GM12878 (cell line): ENCODE measurements at regions not wholly inside any gene's neighbourhood (a gene's known extent, or its start where the extent isn't known, plus 50 kb on each side); places are given as distances from the start of the nearest gene placed in this dataset.

Experiments used
- ATAC-seq: fragments of 200-7000 bp; cut with Tn5 transposase; 3 replicates; pipeline ENCODE4 v1.9.1; 2020; ENCODE audit warnings: mild to moderate bottlenecking, moderate library complexity
- BruUV-seq: library from RNA; stranded (reverse); fragments of 400-500 nt; replicated peaks from 2 replicates; lab custom pipeline; 2021; lab: Mats Ljungman, UMichigan
- CTCF ChIA-PET: fragments of 300-600 bp; sonication (Branson Sonifier 250); formaldehyde crosslinking; extraction: SDS; loops from one replicate; lab custom pipeline; 2021; ENCODE audit warnings: inconsistent platforms; lab: Yijun Ruan, JAX
- POLR2A ChIA-PET: fragments of 350-600 bp; formaldehyde crosslinking; extraction: SDS; loops from one replicate; lab custom pipeline; 2021; ENCODE audit warnings: inconsistent platforms; lab: Charles Lee
- RAD21 ChIA-PET: fragments of 300-600 bp; sonication (Branson Sonifier 250); formaldehyde crosslinking; loops from one replicate; lab custom pipeline; 2023; ENCODE audit warnings: antibody characterized with exemption; ENCODE audit not compliant: unreplicated experiment; lab: Charles Lee
- SMC1A ChIA-PET: fragments of 300-600 bp; sonication (Branson Sonifier 250); formaldehyde crosslinking; loops from one replicate; lab custom pipeline; 2023; ENCODE audit not compliant: unreplicated experiment, uncharacterized antibody; lab: Charles Lee
- DNase-seq: peaks from one replicate; pipeline ENCODE4 v3.0.0-alpha.2; 2011; ENCODE audit warnings: low read depth, low spot score
- FAIRE-seq: peaks from 3 replicates; lab custom pipeline; 2011; peaks lifted over from hg19 to GRCh38; lab: Jason Lieb, UNC
- H2AFZ ChIP-seq: 2 replicates; pipeline ENCODE4 v1.6.0; 2011; ENCODE audit warnings: low read depth, low read length, control low read depth; ENCODE audit not compliant: control insufficient read depth
- H3K27ac ChIP-seq: 2 replicates; pipeline ENCODE4 v1.5.1; 2011; ENCODE audit warnings: control low read depth; ENCODE audit not compliant: control insufficient read depth, insufficient read depth
- H3K27me3 ChIP-seq, 2 experiments: replicated peaks in 1 of 2; 2 replicates each; pipeline versions ENCODE4 v1.6.0 to v1.6.1; 2011; ENCODE audit warnings: low read length in 1 of 2; ENCODE audit not compliant: control insufficient read depth in 2 of 2, insufficient read depth in 2 of 2
- H3K36me3 ChIP-seq, 2 experiments: 2 replicates each; pipeline ENCODE4 v1.5.1; 2011; ENCODE audit warnings: low read length in 1 of 2; ENCODE audit not compliant: control insufficient read depth in 2 of 2, insufficient read depth in 2 of 2
- H3K4me1 ChIP-seq: 2 replicates; pipeline ENCODE4 v1.6.1; 2011; ENCODE audit warnings: mild to moderate bottlenecking, low read length, moderate library complexity, mixed read lengths; ENCODE audit not compliant: control insufficient read depth, insufficient read depth
- H3K4me2 ChIP-seq: 2 replicates; pipeline ENCODE4 v1.6.0; 2011; ENCODE audit warnings: control low read depth; ENCODE audit not compliant: control insufficient read depth, insufficient read depth
- H3K4me3 ChIP-seq: fragments of 200-600 bp; sonication (generic); 2 replicates; pipeline ENCODE4 v1.5.1; 2016
- H3K79me2 ChIP-seq: 2 replicates; pipeline ENCODE4 v1.6.0; 2011; ENCODE audit warnings: low read length; ENCODE audit not compliant: control insufficient read depth, insufficient read depth
- H3K9ac ChIP-seq: 2 replicates; pipeline ENCODE4 v1.8.0; 2011; ENCODE audit warnings: low read length, control low read depth, mixed read lengths; ENCODE audit not compliant: control insufficient read depth, insufficient read depth
- H3K9me3 ChIP-seq: replicated peaks from 3 replicates; pipeline ENCODE4 v1.5.1; 2011; ENCODE audit warnings: mild to moderate bottlenecking, low read length; ENCODE audit not compliant: control insufficient read depth, insufficient read depth
- H4K20me1 ChIP-seq: 2 replicates; pipeline ENCODE4 v1.6.0; 2011; ENCODE audit not compliant: control insufficient read depth, insufficient read depth
- CHD4 ChIP-seq: fragments of 200-600 bp; sonication (generic); IDR thresholded peaks from 2 replicates; pipeline ENCODE4 v1.6.1; 2016; ENCODE audit warnings: mild to moderate bottlenecking
- CTCF ChIP-seq, 3 experiments: IDR thresholded peaks in 2 of 3; conservative IDR thresholded peaks in 1 of 3; 2 replicates each; pipeline ENCODE4 v1.5.1; 2011; ENCODE audit warnings: low read depth in 3 of 3, low read length in 3 of 3, mild to moderate bottlenecking in 3 of 3, control low read depth in 2 of 3, moderate library complexity in 2 of 3, inconsistent platforms in 1 of 3, mixed read lengths in 1 of 3; ENCODE audit not compliant: control insufficient read depth in 2 of 3, insufficient read depth in 1 of 3; ENCODE audit errors: extremely low read depth in 1 of 3
- ESRRA ChIP-seq: IDR thresholded peaks from 2 replicates; pipeline ENCODE4 v1.6.1; 2012; ENCODE audit warnings: mild to moderate bottlenecking, low read length, improper control_type of control experiment
- IKZF2 ChIP-seq, 2 experiments: fragments of 450-650 bp; IDR thresholded peaks; 2 replicates each; pipeline ENCODE4 v1.6.1; 2017; ENCODE audit warnings: mild to moderate bottlenecking in 2 of 2, moderate library complexity in 2 of 2
- NFYA ChIP-seq: IDR thresholded peaks from 2 replicates; pipeline ENCODE4 v1.6.1; 2011; ENCODE audit warnings: low read depth, mild to moderate bottlenecking, low read length, improper control_type of control experiment, borderline replicate concordance
- NFYB ChIP-seq: IDR thresholded peaks from 2 replicates; pipeline ENCODE4 v1.6.1; 2011; ENCODE audit warnings: low read depth, mild to moderate bottlenecking, low read length, improper control_type of control experiment, moderate library complexity; ENCODE audit not compliant: insufficient read depth
- NRF1 ChIP-seq: conservative IDR thresholded peaks from 2 replicates; pipeline ENCODE4 v1.6.1; 2011; ENCODE audit warnings: mild to moderate bottlenecking, low read depth, low read length, improper control_type of control experiment
- PAX8 ChIP-seq: fragments of 450-650 bp; IDR thresholded peaks from 2 replicates; pipeline ENCODE4 v1.6.1; 2017; ENCODE audit warnings: mild to moderate bottlenecking, moderate library complexity
- RAD21 ChIP-seq: IDR thresholded peaks from 2 replicates; pipeline ENCODE4 v1.6.1; 2011; ENCODE audit warnings: mild to moderate bottlenecking, low read depth, low read length, moderate library complexity; ENCODE audit not compliant: insufficient read depth
- RCOR1 ChIP-seq: conservative IDR thresholded peaks from 2 replicates; pipeline ENCODE4 v1.6.1; 2012; ENCODE audit warnings: low read depth, low read length, improper control_type of control experiment
- STAT3 ChIP-seq: IDR thresholded peaks from 2 replicates; pipeline ENCODE4 v1.6.1; 2011; ENCODE audit warnings: low read depth, low read length, improper control_type of control experiment
- TCF3 ChIP-seq: IDR thresholded peaks from 2 replicates; pipeline ENCODE4 v1.6.1; 2012; ENCODE audit warnings: low read depth, mild to moderate bottlenecking, low read length, borderline replicate concordance; ENCODE audit not compliant: insufficient read depth
- YBX1 ChIP-seq: fragments of 450-650 bp; IDR thresholded peaks from 2 replicates; pipeline ENCODE4 v1.6.1; 2016; ENCODE audit warnings: antibody characterized with exemption
- whole genome bisulfite sequencing: methylation state at CpG from one replicate; pipeline ENCODE4 v1.1.6; 2016; ENCODE audit warnings: low lambda C conversion rate; ENCODE audit not compliant: insufficient replicate concordance, insufficient coverage; ENCODE audit errors: missing lambda C conversion rate; 5-methylcytosine and 5-hydroxymethylcytosine counted together
- in situ Hi-C: fragments of 300-500 bp; cut with MboI; formaldehyde crosslinking; loops from 9 replicates; pipeline ENCODE4 v1.14.3; 2018; ENCODE audit warnings: mixed read lengths
- intact Hi-C: fragments of 100-400 bp; cut with micrococcal nuclease; formaldehyde crosslinking; loops from one replicate; pipeline ENCODE4 v1.14.2; 2022; ENCODE audit not compliant: unreplicated experiment
- TF ChIP-seq, protein P1 (sequence below): IDR thresholded peaks from 2 replicates; pipeline ENCODE4 v1.6.1; 2011; ENCODE audit warnings: borderline replicate concordance, low read depth, mild to moderate bottlenecking, moderate library complexity, low read length; ENCODE audit not compliant: insufficient read depth, poor library complexity, severe bottlenecking
- TF ChIP-seq, protein P2 (sequence below): fragments of 450-650 bp; IDR thresholded peaks from 2 replicates; pipeline ENCODE4 v1.6.1; 2017; ENCODE audit warnings: mild to moderate bottlenecking, moderate library complexity
- TF ChIP-seq, protein P3 (sequence below): fragments of 450-650 bp; IDR thresholded peaks from 2 replicates; pipeline ENCODE4 v1.6.1; 2016; ENCODE audit warnings: mild to moderate bottlenecking

DNA sequence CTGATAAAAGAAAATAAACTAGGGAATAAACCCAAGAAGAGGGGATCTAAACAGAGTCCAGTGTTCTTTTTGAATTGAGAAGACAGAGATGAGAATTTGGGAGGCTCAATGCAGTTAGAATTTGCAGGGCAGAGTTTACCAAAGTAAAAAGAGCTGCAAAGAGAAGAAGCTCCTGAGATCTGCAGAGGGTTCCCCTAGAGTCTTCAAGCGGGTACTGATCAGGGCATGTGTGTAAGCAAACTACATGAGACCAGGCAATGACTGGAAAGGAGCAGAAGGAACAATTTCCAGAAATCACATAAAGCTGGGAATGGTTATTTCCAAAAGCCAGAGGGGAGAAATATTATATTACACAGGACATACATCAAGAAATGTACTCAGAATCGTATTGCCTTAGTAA lies 58.1 kb upstream of the TES start:
- intact Hi-C loops (no loop called here), in situ Hi-C loops (no loop called here)
- no TSS peak for BruUV-seq
- no peak overlapping the region; the same call in 1 of the 2 replicates for H3K4me3 ChIP-seq
- CTCF ChIA-PET = interaction anchor here (0.9 to 3.5 kb wide), 5 partner anchors 11 to 374 kb away, joined by 3 to 16 read pairs (median 3); no protein-coding TSS in a partner anchor
- no peaks in the 10 kb centered on the region for H3K36me3 ChIP-seq
- SMC1A ChIA-PET = interaction anchor here (0.8 to 1.1 kb wide), 3 partner anchors 10 to 41 kb away, joined by 3 to 4 read pairs (median 4); no protein-coding TSS in a partner anchor
- H2AFZ ChIP-seq = peak overlapping the region; percentile 14; the same call in 1 of the 2 replicates
- H3K79me2 ChIP-seq = no peaks in the 10 kb centered on the region
- POLR2A ChIA-PET = interaction anchor here (0.5 kb wide), 1 partner anchor 34 kb away, joined by 3 read pairs; no protein-coding TSS in a partner anchor
- H4K20me1 ChIP-seq = no peaks in the 10 kb centered on the region
- 98% methylated on average over 2 of the region's 2 CpGs for WGBS
- peak; percentile 35; the same call in 1 of the 3 replicates for ATAC-seq
- H3K27ac ChIP-seq = no peak overlapping the region
- H3K9ac ChIP-seq = no peak overlapping the region
- H3K27me3 ChIP-seq = no peaks in the 10 kb centered on the region; a peak in 1 of 4 replicates
- H3K4me1 ChIP-seq = peaks cover 21% of the 10 kb centered on the region
- RAD21 ChIA-PET = interaction anchor here (0.9 kb wide), 1 partner anchor 11 kb away, joined by 3 read pairs; no protein-coding TSS in a partner anchor
- DNase-seq = no peak
- H3K4me2 ChIP-seq = peak overlapping the region; percentile 77; the same call in 1 of the 2 replicates
- FAIRE-seq = no peak
- no peaks in the 10 kb centered on the region; the same call in 1 of the 3 replicates for H3K9me3 ChIP-seq
- TF ChIP-seq PAX8 (no peak), ESRRA (no peak), TCF3 (no peak), NRF1 (no peak), RAD21 (no peak), YBX1 (no peak), IKZF2 (IDR thresholded peaks at IDR 0.05) (no peak), NFYA (no peak), NFYB (no peak), CHD4 (no peak), CTCF (IDR thresholded peaks at IDR 0.05 in 2 of 3, conservative IDR thresholded peaks at IDR 0.05 in 1 of 3; ENCODE audit: control insufficient read depth in 2 of 3, extremely low read depth in 1 of 3, insufficient read depth in 1 of 3, low read depth in 3 of 3, low read length in 3 of 3) (no peak), RCOR1 (no peak), STAT3 (no peak)
- TF ChIP-seq, protein P1, sequence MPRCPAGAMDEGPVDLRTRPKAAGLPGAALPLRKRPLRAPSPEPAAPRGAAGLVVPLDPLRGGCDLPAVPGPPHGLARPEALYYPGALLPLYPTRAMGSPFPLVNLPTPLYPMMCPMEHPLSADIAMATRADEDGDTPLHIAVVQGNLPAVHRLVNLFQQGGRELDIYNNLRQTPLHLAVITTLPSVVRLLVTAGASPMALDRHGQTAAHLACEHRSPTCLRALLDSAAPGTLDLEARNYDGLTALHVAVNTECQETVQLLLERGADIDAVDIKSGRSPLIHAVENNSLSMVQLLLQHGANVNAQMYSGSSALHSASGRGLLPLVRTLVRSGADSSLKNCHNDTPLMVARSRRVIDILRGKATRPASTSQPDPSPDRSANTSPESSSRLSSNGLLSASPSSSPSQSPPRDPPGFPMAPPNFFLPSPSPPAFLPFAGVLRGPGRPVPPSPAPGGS = no peak
- TF ChIP-seq, protein P2, sequence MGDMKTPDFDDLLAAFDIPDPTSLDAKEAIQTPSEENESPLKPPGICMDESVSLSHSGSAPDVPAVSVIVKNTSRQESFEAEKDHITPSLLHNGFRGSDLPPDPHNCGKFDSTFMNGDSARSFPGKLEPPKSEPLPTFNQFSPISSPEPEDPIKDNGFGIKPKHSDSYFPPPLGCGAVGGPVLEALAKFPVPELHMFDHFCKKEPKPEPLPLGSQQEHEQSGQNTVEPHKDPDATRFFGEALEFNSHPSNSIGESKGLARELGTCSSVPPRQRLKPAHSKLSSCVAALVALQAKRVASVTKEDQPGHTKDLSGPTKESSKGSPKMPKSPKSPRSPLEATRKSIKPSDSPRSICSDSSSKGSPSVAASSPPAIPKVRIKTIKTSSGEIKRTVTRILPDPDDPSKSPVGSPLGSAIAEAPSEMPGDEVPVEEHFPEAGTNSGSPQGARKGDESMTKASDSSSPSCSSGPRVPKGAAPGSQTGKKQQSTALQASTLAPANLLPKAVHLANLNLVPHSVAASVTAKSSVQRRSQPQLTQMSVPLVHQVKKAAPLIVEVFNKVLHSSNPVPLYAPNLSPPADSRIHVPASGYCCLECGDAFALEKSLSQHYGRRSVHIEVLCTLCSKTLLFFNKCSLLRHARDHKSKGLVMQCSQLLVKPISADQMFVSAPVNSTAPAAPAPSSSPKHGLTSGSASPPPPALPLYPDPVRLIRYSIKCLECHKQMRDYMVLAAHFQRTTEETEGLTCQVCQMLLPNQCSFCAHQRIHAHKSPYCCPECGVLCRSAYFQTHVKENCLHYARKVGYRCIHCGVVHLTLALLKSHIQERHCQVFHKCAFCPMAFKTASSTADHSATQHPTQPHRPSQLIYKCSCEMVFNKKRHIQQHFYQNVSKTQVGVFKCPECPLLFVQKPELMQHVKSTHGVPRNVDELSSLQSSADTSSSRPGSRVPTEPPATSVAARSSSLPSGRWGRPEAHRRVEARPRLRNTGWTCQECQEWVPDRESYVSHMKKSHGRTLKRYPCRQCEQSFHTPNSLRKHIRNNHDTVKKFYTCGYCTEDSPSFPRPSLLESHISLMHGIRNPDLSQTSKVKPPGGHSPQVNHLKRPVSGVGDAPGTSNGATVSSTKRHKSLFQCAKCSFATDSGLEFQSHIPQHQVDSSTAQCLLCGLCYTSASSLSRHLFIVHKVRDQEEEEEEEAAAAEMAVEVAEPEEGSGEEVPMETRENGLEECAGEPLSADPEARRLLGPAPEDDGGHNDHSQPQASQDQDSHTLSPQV = no peak
- TF ChIP-seq, protein P3, sequence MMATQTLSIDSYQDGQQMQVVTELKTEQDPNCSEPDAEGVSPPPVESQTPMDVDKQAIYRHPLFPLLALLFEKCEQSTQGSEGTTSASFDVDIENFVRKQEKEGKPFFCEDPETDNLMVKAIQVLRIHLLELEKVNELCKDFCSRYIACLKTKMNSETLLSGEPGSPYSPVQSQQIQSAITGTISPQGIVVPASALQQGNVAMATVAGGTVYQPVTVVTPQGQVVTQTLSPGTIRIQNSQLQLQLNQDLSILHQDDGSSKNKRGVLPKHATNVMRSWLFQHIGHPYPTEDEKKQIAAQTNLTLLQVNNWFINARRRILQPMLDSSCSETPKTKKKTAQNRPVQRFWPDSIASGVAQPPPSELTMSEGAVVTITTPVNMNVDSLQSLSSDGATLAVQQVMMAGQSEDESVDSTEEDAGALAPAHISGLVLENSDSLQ = no peak
